ENCODE measurements at regions not wholly inside any gene's neighbourhood (a gene's known extent, or its start where the extent isn't known, plus 50 kb on each side); places are given as distances from the start of the nearest gene placed in this dataset.

DNA sequence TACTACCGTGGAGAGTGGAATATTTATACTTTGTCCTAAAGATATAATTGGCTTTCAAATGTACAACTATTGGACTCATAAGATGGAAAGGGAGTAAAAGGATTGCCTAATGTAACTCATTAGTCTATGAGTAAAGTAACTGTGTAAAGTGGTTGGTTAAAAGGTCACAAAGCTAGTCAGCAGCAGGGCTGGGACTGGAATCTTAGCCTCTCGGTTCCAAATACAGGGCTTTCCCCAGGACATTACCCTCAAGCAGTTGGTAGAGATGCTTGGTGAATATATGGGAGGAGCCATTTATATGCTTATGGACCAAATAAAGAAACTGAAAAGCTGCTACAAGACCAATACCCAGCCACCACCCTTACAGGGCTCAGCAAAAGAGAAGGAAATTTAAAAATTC is 283.7 kb downstream of the HLX start:
- Mint-ChIP-seq H3K4me3 (no peak overlapping the region), H3K4me1 (no peaks in the 10 kb centered on the region), H3K27ac (no peak overlapping the region), H3K27me3 (ENCODE audit: low read depth in 3 of 3) (peaks cover 0 to 10% (median 6%) of the 10 kb centered on the region in 3 donors), H3K36me3 (no peaks in the 10 kb centered on the region), H3K9me3 (peaks cover 0 to 3% (median 0%) of the 10 kb centered on the region in 6 donors)
- no peak for DNase-seq

DNA sequence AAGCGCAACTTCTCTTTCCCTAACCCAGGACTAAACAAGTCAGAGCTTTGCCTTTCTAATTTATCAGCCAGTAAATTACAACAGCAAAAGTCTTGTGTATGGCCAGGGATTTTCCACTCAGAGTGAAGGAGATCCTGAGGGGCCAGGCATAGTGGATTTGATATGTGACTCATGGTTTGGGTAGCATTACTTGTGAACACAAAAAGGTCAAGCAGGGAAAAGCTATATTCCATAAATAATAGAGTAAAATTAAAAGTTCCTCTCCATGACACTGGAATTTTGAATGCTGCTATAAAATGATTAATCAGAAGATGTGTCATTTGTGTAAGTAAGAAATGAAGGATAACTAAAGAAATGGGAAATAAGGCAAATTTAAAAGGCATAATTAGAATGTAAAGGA is 284.8 kb downstream of the HLX start:
- Mint-ChIP-seq H3K4me1 (no peaks in the 10 kb centered on the region), H3K27me3 (ENCODE audit: low read depth in 3 of 3) (peaks cover 0 to 12% (median 10%) of the 10 kb centered on the region in 3 donors), H3K4me3 (no peak overlapping the region), H3K27ac (no peak overlapping the region), H3K36me3 (no peaks in the 10 kb centered on the region), H3K9me3 (peaks cover 0 to 3% (median 0%) of the 10 kb centered on the region in 6 donors)
- DNase-seq, result no peak

- Mint-ChIP-seq H3K36me3 (no peaks in the 10 kb centered on the region), H3K9me3 (peaks cover 0 to 3% (median 0%) of the 10 kb centered on the region in 6 donors), H3K4me1 (no peaks in the 10 kb centered on the region), H3K27ac (no peak overlapping the region), H3K27me3 (ENCODE audit: low read depth in 3 of 3) (peaks cover 0 to 16% (median 10%) of the 10 kb centered on the region in 3 donors), H3K4me3 (no peak overlapping the region)
- no peak for DNase-seq
Observed at GRCh38 chr1:221164951-221165838, 286.0 kb downstream of the HLX start.

- Mint-ChIP-seq H3K9me3 (peaks cover 0 to 3% (median 0%) of the 10 kb centered on the region in 6 donors), H3K4me3 (no peak overlapping the region), H3K36me3 (no peaks in the 10 kb centered on the region), H3K4me1 (no peaks in the 10 kb centered on the region), H3K27me3 (ENCODE audit: low read depth in 3 of 3) (peaks cover 0 to 18% (median 10%) of the 10 kb centered on the region in 3 donors), H3K27ac (no peak overlapping the region)
- no peak for DNase-seq
Observed at GRCh38 chr1:221165839-221166500, 286.7 kb downstream of the HLX start.

GRCh38 chr1:221166559-221167318 is 287.5 kb downstream of the HLX start:
- Mint-ChIP-seq H3K27me3 (ENCODE audit: low read depth in 3 of 3) (peaks cover under 1 to 18% (median 10%) of the 10 kb centered on the region in 3 donors), H3K4me1 (no peaks in the 10 kb centered on the region), H3K4me3 (no peak overlapping the region), H3K27ac (no peak overlapping the region), H3K9me3 (peaks cover 0 to 7% (median 3%) of the 10 kb centered on the region in 6 donors), H3K36me3 (no peaks in the 10 kb centered on the region)
- DNase-seq, result no peak

DNA sequence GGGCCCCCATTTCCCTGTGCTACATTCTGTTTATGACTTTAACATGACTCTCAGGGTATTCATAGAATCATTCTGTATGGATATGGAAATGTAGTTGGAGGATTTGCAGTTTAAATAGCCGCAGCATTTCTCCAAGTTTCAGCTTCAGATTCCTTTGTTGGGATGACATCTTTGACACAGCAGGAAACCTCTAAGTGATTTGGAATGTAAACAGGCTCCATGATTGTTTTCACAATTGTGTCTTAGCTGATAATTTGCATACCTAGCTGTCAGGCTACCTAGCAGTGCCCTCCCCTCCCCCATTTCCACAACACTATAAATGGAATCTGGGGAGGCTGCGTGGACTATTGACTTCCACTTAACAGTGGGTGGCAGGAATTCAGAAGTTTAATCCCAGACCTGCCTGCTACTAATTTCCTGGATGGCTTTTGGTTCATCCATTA is 290.2 kb downstream of the HLX start:
- no peaks in the 10 kb centered on the region for H3K36me3 Mint-ChIP-seq
- H3K4me3 Mint-ChIP-seq, result no peak overlapping the region
- no peaks in the 10 kb centered on the region for H3K4me1 Mint-ChIP-seq
- no peak for DNase-seq
- peaks cover 0 to 9% (median 3%) of the 10 kb centered on the region in 6 donors for H3K9me3 Mint-ChIP-seq
- peaks cover 3 to 15% (median 10%) of the 10 kb centered on the region in 3 donors for H3K27me3 Mint-ChIP-seq (ENCODE audit: low read depth in 3 of 3)
- H3K27ac Mint-ChIP-seq, result no peak overlapping the region

DNA sequence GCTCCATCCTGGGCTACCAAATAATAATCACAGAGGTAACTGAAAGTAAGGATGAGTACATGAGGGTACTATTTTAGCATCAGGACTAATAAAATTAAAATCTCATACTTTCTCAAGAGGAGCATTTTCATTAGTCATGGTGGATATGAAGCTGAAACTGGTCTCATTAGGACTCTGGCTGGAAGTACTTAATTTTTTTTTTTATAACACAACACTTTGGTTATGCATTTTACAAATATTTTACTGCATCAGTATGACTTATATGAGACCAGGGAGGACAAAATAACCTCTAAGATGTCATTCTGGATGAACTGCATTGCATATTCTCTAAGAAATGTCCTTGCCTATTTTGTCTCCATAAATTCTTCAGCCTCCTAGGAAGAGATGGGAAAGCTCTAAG is 290.9 kb downstream of the HLX start:
- Mint-ChIP-seq H3K4me1 (no peaks in the 10 kb centered on the region), H3K36me3 (no peaks in the 10 kb centered on the region), H3K9me3 (peaks cover 0 to 9% (median 1%) of the 10 kb centered on the region in 6 donors), H3K4me3 (no peak overlapping the region), H3K27me3 (ENCODE audit: low read depth in 3 of 3) (peaks cover 3 to 12% (median 10%) of the 10 kb centered on the region in 3 donors), H3K27ac (no peak overlapping the region)
- DNase-seq, result no peak

DNA sequence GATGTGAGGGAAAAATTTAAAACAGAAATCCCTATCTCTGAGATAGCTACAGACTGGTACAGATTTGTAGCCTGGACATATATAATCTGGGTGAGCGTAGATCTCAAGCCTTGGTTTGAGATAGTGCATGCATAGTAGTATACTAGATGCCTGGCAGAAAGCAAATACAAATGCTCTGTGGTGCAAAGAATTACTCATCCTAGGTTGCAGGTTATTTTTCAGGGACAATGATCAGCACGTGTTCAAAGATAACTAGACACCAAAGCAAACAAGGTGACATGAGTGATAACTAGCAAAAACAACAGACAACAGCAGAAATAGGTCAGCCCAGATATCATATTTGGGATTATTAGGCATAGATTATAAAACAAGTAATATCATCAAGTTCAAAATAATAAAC is 292.5 kb downstream of the HLX start:
- Mint-ChIP-seq H3K9me3 (peaks cover 0 to 9% (median 1%) of the 10 kb centered on the region in 6 donors), H3K27ac (no peak overlapping the region), H3K4me1 (no peaks in the 10 kb centered on the region), H3K36me3 (no peaks in the 10 kb centered on the region), H3K27me3 (ENCODE audit: low read depth in 3 of 3) (peaks cover 3 to 12% (median 4%) of the 10 kb centered on the region in 3 donors), H3K4me3 (no peak overlapping the region)
- no peak for DNase-seq

- H3K36me3 Mint-ChIP-seq, result no peaks in the 10 kb centered on the region
- H3K27me3 Mint-ChIP-seq (ENCODE audit: low read depth in 3 of 3), result peaks cover 0 to 12% (median 3%) of the 10 kb centered on the region in 3 donors
- peaks cover 0 to 9% (median 1%) of the 10 kb centered on the region in 6 donors for H3K9me3 Mint-ChIP-seq
- H3K4me3 Mint-ChIP-seq, result no peak overlapping the region
- no peak for DNase-seq
- no peaks in the 10 kb centered on the region for H3K4me1 Mint-ChIP-seq
- H3K27ac Mint-ChIP-seq, result no peak overlapping the region
Observed at GRCh38 chr1:221172841-221173240, 293.6 kb downstream of the HLX start.

GRCh38 chr1:221174330-221174993 is 295.2 kb downstream of the HLX start:
- Mint-ChIP-seq H3K27ac (no peak overlapping the region), H3K4me3 (no peak overlapping the region), H3K27me3 (ENCODE audit: low read depth in 3 of 3) (peaks cover 2 to 6% (median 3%) of the 10 kb centered on the region in 3 donors), H3K4me1 (no peaks in the 10 kb centered on the region), H3K36me3 (no peaks in the 10 kb centered on the region), H3K9me3 (peaks cover 0 to 9% (median 1%) of the 10 kb centered on the region in 6 donors)
- no peak for DNase-seq

GRCh38 chr1:221175249-221175648 is 296.0 kb downstream of the HLX start:
- H3K36me3 Mint-ChIP-seq, result no peaks in the 10 kb centered on the region
- H3K4me1 Mint-ChIP-seq, result no peaks in the 10 kb centered on the region

DNA sequence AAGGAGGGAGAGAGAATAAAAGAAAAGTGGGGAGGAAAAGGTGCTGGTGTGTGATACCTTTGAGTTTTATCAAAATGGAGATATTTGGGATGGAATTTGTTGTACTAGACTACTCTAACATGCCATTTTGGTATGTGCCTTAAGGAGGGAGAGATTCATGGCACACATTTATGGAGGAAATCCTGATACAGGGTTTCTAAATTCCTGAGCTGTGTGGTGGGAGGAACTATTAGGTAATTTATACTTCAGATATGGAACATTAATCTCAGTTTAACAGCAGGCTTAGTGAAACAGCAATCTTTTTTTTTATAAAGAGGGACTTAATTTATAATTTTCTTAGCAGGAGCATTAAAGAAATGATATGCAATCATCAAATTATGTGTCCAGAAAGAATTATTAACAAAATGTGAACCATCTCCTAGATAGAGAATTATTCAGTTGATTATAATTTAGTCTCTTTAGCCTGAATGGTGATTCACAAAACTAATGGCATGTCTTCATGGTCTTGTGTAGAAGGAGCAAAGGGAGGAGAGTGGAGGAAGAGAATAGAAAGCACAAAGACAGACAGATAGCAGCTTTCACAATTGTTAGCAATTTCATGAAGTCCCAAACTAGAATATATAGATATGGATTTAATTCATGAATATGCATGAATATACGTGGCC is 301.6 kb downstream of the HLX start:
- H3K36me3 Mint-ChIP-seq, result no peaks in the 10 kb centered on the region
- no peaks in the 10 kb centered on the region for H3K9me3 Mint-ChIP-seq
- H3K4me3 Mint-ChIP-seq, result no peak overlapping the region
- H3K27me3 Mint-ChIP-seq (ENCODE audit: low read depth in 3 of 3), result peaks cover 0 to 2% (median 0%) of the 10 kb centered on the region in 3 donors
- no peak overlapping the region for H3K27ac Mint-ChIP-seq
- no peak for DNase-seq
- no peaks in the 10 kb centered on the region for H3K4me1 Mint-ChIP-seq

More at GRCh38 chr1:221175249-221175648, 296.0 kb downstream of the HLX start:
- peaks cover 0 to 9% (median 1%) of the 10 kb centered on the region in 6 donors for H3K9me3 Mint-ChIP-seq
- no peak overlapping the region for H3K27ac Mint-ChIP-seq
- no peak overlapping the region for H3K4me3 Mint-ChIP-seq
- H3K27me3 Mint-ChIP-seq (ENCODE audit: low read depth in 3 of 3), result peaks cover 1 to 3% (median 2%) of the 10 kb centered on the region in 3 donors
- no peak for DNase-seq

All from immature natural killer cell (primary cell).